Neural cell (in vitro differentiated cells): ENCODE measurements at regions not wholly inside any gene's neighbourhood (a gene's known extent, or its start where the extent isn't known, plus 50 kb on each side); places are given as distances from the start of the nearest gene placed in this dataset.
"Not testable (repeated sequence)": the region's sequence is repeated elsewhere in the genome, so short reads cannot be mapped to it uniquely, and the experiment has no call there.

Source experiments
- H2AFZ ChIP-seq: fragments of 200-600, 300-800 bp; sonication (generic), shearing (Covaris generic); 2 replicates; pipeline ENCODE4 v1.6.0; 2014; ENCODE audit warnings: low read depth, mild to moderate bottlenecking, antibody characterized with exemption, low read length, moderate library complexity
- H3F3A ChIP-seq: fragments of 200-600 bp; shearing (Covaris generic); 2 replicates; pipeline ENCODE4 v1.6.1; 2016; ENCODE audit warnings: mild to moderate bottlenecking, moderate library complexity, mixed read lengths, antibody characterized with exemption, low read length; ENCODE audit not compliant: insufficient read depth, poor library complexity, severe bottlenecking
- H3K27ac ChIP-seq: fragments of 200-600, 300-800 bp; sonication (generic), shearing (Covaris generic); 2 replicates; pipeline ENCODE4 v1.5.1; 2014; ENCODE audit warnings: mild to moderate bottlenecking, low read length, moderate library complexity
- H3K27me3 ChIP-seq: fragments of 300-800, 200-600 bp; sonication (generic), shearing (Covaris generic); 2 replicates; pipeline ENCODE4 v1.6.0; 2014; ENCODE audit warnings: mild to moderate bottlenecking, low read depth, low read length, moderate library complexity; ENCODE audit not compliant: insufficient read depth
- H3K36me3 ChIP-seq: fragments of 300-800, 200-600 bp; sonication (generic), shearing (Covaris generic); 2 replicates; pipeline ENCODE4 v1.5.1; 2014; ENCODE audit warnings: mild to moderate bottlenecking, antibody characterized with exemption, low read length, moderate library complexity; ENCODE audit not compliant: insufficient read depth
- H3K4me2 ChIP-seq: fragments of 300-800, 200-600 bp; sonication (generic), shearing (Covaris generic); 2 replicates; pipeline ENCODE4 v1.6.0; 2014; ENCODE audit warnings: mild to moderate bottlenecking, low read length
- H3K4me3 ChIP-seq: fragments of 300-800, 200-600 bp; sonication (generic), shearing (Covaris generic); 2 replicates; pipeline ENCODE4 v1.5.1; 2014; ENCODE audit warnings: mild to moderate bottlenecking, low read length, moderate library complexity
- H3K79me2 ChIP-seq: fragments of 200-600 bp; shearing (Covaris generic); replicated peaks from 2 replicates; pipeline ENCODE4 v1.6.0; 2014; ENCODE audit warnings: mild to moderate bottlenecking, low read length, moderate library complexity; ENCODE audit not compliant: insufficient read depth
- H3K9ac ChIP-seq: fragments of 300-800, 200-600 bp; sonication (generic), shearing (Covaris generic); 2 replicates; pipeline ENCODE4 v1.6.1; 2016; ENCODE audit warnings: mild to moderate bottlenecking, low read length, mixed read lengths
- H3K9me2 ChIP-seq: fragments of 200-600 bp; shearing (Covaris generic); 2 replicates; pipeline ENCODE4 v1.6.1; 2016; ENCODE audit warnings: mild to moderate bottlenecking, low read length, mixed read lengths; ENCODE audit not compliant: insufficient read depth
- H3K9me3 ChIP-seq: fragments of 200-600, 300-800 bp; sonication (generic), shearing (Covaris generic); 2 replicates; pipeline ENCODE4 v1.6.1; 2016; ENCODE audit warnings: mild to moderate bottlenecking, mixed run types, low read length, moderate library complexity, mixed read lengths
- H4K20me1 ChIP-seq: fragments of 200-600 bp; shearing (Covaris generic); 2 replicates; pipeline ENCODE4 v1.6.1; 2016; ENCODE audit warnings: mild to moderate bottlenecking, mixed run types; ENCODE audit not compliant: insufficient read depth
- CTCF ChIP-seq: fragments of 450-650 bp; IDR thresholded peaks from 2 replicates; pipeline ENCODE4 v1.5.1; 2014; ENCODE audit warnings: antibody characterized with exemption, mild to moderate bottlenecking, moderate library complexity; ENCODE audit not compliant: poor library complexity, severe bottlenecking
- EP300 ChIP-seq: fragments of 450-650 bp; conservative IDR thresholded peaks from 2 replicates; pipeline ENCODE4 v1.6.1; 2014; ENCODE audit warnings: antibody characterized with exemption, mild to moderate bottlenecking, moderate library complexity; ENCODE audit not compliant: poor library complexity, severe bottlenecking
- EZH2 ChIP-seq: fragments of 200-600, 300-800 bp; shearing (Covaris generic), sonication (generic); IDR thresholded peaks from 2 replicates; pipeline ENCODE4 v1.6.1; 2014; ENCODE audit warnings: antibody characterized with exemption, low read length, borderline replicate concordance, mild to moderate bottlenecking; ENCODE audit not compliant: insufficient read depth, poor library complexity, severe bottlenecking
- MXI1 ChIP-seq: fragments of 450-650 bp; conservative IDR thresholded peaks from 2 replicates; pipeline ENCODE4 v1.6.1; 2014; ENCODE audit warnings: antibody characterized with exemption, mild to moderate bottlenecking; ENCODE audit not compliant: poor library complexity, severe bottlenecking
- POLR2AphosphoS5 ChIP-seq: IDR thresholded peaks from 2 replicates; pipeline ENCODE4 v1.6.1; 2012
- RAD21 ChIP-seq: fragments of 450-650 bp; conservative IDR thresholded peaks from 2 replicates; pipeline ENCODE4 v1.6.1; 2014; ENCODE audit warnings: antibody characterized with exemption, mild to moderate bottlenecking, moderate library complexity
- REST ChIP-seq: IDR thresholded peaks from 2 replicates; pipeline ENCODE4 v1.6.1; 2012; ENCODE audit warnings: borderline replicate concordance
- SMC3 ChIP-seq: fragments of 450-650 bp; conservative IDR thresholded peaks from 2 replicates; pipeline ENCODE4 v1.6.1; 2014; ENCODE audit warnings: antibody characterized with exemption, mild to moderate bottlenecking, moderate library complexity; ENCODE audit not compliant: poor library complexity
- TAF1 ChIP-seq: IDR thresholded peaks from 2 replicates; pipeline ENCODE4 v1.6.1; 2012; ENCODE audit warnings: low read depth

DNA sequence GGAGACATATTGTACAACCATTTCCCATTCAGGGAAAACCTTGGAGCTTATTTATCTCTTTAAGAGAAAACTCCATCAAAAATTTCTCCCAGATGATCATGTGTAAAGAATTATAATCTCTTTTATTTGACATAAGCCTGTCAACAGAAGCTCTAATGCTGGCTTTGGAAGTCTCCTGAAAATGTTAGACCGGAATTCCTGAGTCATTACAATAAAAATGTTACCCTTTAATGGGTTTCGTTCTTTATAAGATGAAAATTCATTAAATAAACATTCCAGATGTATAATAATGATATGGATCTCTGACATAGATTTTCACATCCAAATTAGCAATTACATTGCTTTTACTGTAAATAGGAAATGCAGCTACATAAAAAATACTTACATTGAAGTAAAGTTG is 1036.4 kb downstream of the EFNA5 start:
- no peaks in the 10 kb centered on the region for H3K36me3 ChIP-seq
- H3F3A ChIP-seq = no peaks in the 10 kb centered on the region
- no peaks in the 10 kb centered on the region for H3K79me2 ChIP-seq
- no peaks in the 10 kb centered on the region for H3K9me3 ChIP-seq
- no peaks in the 10 kb centered on the region for H3K9me2 ChIP-seq
- H3K27ac ChIP-seq = no peak overlapping the region
- H3K4me3 ChIP-seq = no peak overlapping the region
- no peaks in the 10 kb centered on the region for H3K27me3 ChIP-seq
- H3K9ac ChIP-seq = no peak overlapping the region
- TF ChIP-seq MXI1 (no peak), POLR2AphosphoS5 (no peak), TAF1 (no peak)
- H2AFZ ChIP-seq = no peak overlapping the region
- no peaks in the 10 kb centered on the region for H4K20me1 ChIP-seq
- no peak overlapping the region for H3K4me2 ChIP-seq

DNA sequence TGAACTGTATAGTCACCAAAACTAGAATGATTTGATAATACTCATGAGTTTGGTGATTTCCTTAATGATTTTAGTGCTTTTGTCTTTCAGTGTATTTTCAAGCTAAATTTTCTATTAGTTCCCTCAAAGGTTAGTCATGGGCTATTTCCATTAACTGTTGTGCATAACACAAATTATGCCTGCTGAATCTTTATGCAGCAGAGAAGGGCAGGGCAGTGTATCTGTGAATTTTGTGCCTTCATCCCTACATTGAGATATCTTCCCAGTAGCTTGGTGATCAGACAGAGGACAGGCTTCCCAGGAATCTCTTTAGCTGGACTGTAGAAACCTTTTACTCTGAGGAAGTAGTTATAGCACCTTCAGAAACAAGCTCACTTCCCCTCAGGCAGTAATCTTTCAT is 1036.9 kb downstream of the EFNA5 start:
- H3K27me3 ChIP-seq = no peaks in the 10 kb centered on the region
- no peak overlapping the region for H3K4me2 ChIP-seq
- no peaks in the 10 kb centered on the region for H4K20me1 ChIP-seq
- H3K79me2 ChIP-seq = no peaks in the 10 kb centered on the region
- no peaks in the 10 kb centered on the region for H3K9me2 ChIP-seq
- TF ChIP-seq TAF1 = no peak
- no peak for TF ChIP-seq SMC3
- TF ChIP-seq CTCF = no peak
- no peak for TF ChIP-seq POLR2AphosphoS5
- no peak for TF ChIP-seq RAD21
- TF ChIP-seq MXI1 = no peak
- no peak for TF ChIP-seq EP300
- TF ChIP-seq REST = no peak
- TF ChIP-seq EZH2 = no peak
- H3K9me3 ChIP-seq = no peaks in the 10 kb centered on the region
- H2AFZ ChIP-seq = no peak overlapping the region
- H3K36me3 ChIP-seq = no peaks in the 10 kb centered on the region
- no peak overlapping the region for H3K4me3 ChIP-seq
- no peak overlapping the region for H3K9ac ChIP-seq
- H3K27ac ChIP-seq = no peak overlapping the region
- H3F3A ChIP-seq = no peaks in the 10 kb centered on the region

DNA sequence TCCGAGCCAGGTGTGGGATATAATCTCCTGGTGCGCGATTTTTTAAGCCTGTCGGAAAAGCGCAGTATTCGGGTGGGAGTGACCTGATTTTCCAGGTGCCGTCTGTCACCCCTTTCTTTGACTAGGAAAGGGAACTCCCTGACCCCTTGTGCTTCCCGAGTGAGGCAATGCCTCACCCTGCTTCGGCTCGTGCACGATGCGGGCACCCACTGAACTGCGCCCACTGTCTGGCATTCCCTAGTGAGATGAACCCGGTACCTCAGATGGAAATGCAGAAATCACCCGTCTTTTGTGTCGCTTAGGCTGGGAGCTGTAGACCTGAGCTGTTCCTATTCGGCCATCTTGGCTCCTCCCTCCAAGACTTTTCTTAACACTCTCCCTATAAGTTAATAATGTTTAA is 1042.3 kb downstream of the EFNA5 start:
- not testable (repeated sequence) for H3K27ac ChIP-seq, H2AFZ ChIP-seq, H4K20me1 ChIP-seq, H3K9ac ChIP-seq, H3K4me2 ChIP-seq, H3F3A ChIP-seq, H3K9me3 ChIP-seq, H3K79me2 ChIP-seq, H3K36me3 ChIP-seq, H3K27me3 ChIP-seq, H3K9me2 ChIP-seq, H3K4me3 ChIP-seq
